GM12873 (cell line): ENCODE measurements at regions not wholly inside any gene's neighbourhood (a gene's known extent, or its start where the extent isn't known, plus 50 kb on each side); places are given as distances from the start of the nearest gene placed in this dataset.

Experiments
- TF ChIP-seq, protein P1 (sequence below): IDR thresholded peaks from 2 replicates; pipeline ENCODE4 v1.5.1; 2012; ENCODE audit warnings: low read depth, mild to moderate bottlenecking, moderate library complexity, low read length, control low read depth; ENCODE audit not compliant: insufficient read depth; ENCODE audit errors: missing control alignments

DNA sequence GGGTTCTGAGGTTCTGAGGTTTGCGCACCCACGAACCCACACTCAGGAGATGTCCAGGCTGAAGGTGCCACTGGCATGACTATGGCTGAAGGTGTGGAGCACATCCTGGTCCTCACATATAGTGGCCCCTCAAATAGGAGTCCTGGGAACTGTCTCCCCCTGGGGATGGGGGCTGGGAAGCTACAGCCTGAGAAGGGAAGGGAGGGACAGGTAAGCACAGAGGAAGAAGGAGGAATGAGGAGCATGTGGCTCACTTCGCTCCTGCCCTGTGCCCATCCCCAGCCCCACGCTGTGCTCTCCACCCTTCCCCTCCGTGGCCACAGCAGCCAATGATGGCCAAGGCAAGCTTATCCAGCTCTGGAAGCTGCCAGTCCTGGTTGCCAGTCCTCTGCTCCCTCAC lies 123.9 kb upstream of the LHX1 start:
- TF ChIP-seq, protein P1, sequence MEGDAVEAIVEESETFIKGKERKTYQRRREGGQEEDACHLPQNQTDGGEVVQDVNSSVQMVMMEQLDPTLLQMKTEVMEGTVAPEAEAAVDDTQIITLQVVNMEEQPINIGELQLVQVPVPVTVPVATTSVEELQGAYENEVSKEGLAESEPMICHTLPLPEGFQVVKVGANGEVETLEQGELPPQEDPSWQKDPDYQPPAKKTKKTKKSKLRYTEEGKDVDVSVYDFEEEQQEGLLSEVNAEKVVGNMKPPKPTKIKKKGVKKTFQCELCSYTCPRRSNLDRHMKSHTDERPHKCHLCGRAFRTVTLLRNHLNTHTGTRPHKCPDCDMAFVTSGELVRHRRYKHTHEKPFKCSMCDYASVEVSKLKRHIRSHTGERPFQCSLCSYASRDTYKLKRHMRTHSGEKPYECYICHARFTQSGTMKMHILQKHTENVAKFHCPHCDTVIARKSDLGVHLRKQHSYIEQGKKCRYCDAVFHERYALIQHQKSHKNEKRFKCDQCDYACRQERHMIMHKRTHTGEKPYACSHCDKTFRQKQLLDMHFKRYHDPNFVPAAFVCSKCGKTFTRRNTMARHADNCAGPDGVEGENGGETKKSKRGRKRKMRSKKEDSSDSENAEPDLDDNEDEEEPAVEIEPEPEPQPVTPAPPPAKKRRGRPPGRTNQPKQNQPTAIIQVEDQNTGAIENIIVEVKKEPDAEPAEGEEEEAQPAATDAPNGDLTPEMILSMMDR, result no peak

GRCh38 chr17:36813957-36814563 lies 123.2 kb upstream of the LHX1 start:
- TF ChIP-seq, protein P1, result no peak

- TF ChIP-seq, protein P1, result no peak
Observed at GRCh38 chr17:36814958-36815357, 122.3 kb upstream of the LHX1 start.

- TF ChIP-seq, protein P1, result no peak
Observed at GRCh38 chr17:36816214-36816906, 120.9 kb upstream of the LHX1 start.

DNA sequence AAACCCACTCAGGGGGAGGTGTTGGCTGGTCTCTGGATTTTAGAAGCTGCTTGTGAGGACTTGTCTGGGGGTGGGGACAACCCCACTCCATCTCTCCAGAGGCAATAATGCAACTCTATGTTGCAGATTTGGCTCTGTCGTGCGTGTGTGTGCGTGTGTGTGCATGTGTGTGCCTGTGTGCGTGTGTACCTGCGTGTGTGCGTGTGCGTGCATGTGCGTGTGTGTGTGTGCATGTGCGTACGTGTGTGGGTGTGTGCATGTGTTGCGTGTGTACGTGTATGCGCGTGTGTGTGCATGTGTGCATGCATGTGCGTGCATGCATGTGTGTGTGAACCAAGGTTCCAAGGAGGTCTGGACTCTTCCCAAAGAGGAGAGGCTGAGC lies 120.4 kb upstream of the LHX1 start:
- TF ChIP-seq, protein P1, result no peak

GRCh38 chr17:36817483-36818048 lies 119.7 kb upstream of the LHX1 start:
- TF ChIP-seq, protein P1, result no peak

GRCh38 chr17:36818134-36818825 lies 119.0 kb upstream of the LHX1 start:
- TF ChIP-seq, protein P1, result no peak
